ENCODE measurements at regions not wholly inside any gene's neighbourhood (a gene's known extent, or its start where the extent isn't known, plus 50 kb on each side); places are given as distances from the start of the nearest gene placed in this dataset.
"Not testable (repeated sequence)": the region's sequence is repeated elsewhere in the genome, so short reads cannot be mapped to it uniquely, and the experiment has no call there.

DNA sequence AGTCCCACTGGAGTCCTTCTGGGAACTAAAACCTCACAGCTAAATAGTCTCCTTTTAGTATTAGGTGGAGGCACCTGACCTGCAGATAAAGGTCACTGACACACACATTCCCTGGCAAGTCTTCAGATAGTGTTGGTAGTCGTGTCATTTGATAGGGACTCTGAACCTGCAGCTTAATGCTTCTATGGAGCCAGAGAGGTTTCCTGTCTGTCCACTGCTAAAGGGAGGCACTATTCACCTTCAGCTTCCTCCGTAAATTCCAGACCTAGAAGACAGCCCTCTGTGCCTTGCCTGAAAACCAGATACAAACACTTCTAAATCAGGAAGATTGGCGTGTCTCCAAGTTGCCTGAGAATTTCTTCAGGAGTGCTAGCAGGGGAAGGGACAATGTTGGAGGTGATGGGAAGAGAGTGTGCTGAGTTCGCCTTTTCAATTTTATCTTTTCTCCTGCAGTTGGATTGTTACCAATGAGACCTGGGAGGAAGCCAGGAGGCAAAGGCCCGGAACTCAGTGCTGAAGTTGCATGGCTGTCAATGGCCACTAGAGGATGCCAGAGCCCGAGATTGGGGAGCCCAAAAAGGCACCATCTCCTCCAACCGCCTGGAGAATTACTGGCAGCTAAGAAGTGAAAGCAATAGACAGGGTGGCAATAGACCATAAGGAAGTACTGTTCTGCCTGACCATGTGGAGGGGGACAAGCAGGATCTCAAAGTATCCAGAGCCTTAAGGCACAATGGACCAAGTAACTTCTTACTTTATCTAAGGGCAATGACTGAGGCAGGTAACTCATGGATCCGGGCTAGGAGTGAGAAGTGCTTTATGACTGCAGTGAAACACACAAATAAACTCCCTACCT is 81.6 kb upstream of the SCAF11 start:
- TF ChIP-seq JUND (IDR thresholded peaks at IDR 0.05; ENCODE audit: low read depth): no peak
- in situ Hi-C loops (cut with HindIII; ENCODE audit: low pct_unique_long_range_greater_than_20kb, low sequenced_read_pairs): no loop called here
- peak; percentile 40 to 92 for DNase-seq (ENCODE audit: low read depth in 1 of 2, low spot score in 1 of 2)

DNA sequence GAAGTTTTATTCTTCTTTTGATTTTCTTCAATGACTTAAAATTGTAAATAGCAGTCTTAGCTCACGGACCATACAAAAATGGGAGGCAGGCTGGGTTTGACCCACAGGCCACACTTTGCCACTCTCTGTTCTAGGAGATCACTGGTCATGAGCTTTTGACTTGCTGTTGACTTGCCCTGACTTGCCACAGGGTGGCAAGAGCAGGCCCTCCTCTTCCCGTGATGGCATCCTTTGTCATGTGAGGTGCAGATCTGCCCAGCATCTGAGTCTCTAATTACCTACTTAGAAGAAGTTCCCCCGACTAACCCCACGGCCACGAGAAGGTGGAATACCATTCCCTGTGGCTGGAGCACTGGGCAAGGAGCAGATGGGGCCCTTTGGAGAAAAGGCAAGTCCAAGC is 81.0 kb upstream of the SCAF11 start:
- in situ Hi-C loops (cut with HindIII; ENCODE audit: low pct_unique_long_range_greater_than_20kb, low sequenced_read_pairs): no loop called here
- no peak for TF ChIP-seq JUND (IDR thresholded peaks at IDR 0.05; ENCODE audit: low read depth)
- DNase-seq (ENCODE audit: low read depth in 1 of 2, low spot score in 1 of 2): peak in 1 of 2 experiments; percentile 58

DNA sequence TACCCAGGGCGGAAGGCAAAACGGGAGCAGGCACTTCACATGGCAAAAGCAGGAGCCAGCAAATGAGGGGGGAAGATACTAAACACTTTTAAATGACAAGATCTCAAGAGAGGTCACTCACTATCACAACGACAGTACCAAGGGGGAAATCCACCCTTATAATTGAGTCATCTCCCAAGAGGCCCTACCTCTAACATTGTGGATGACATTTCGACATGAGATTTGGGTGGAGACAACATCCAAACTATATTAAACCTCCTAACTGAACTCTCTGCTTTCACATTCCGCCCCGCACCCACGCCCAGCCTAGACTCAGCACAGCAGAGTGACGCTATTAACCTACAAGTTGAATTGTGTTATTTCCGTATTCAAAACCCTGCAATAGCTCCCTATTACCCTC is 76.7 kb upstream of the SCAF11 start:
- no peak for DNase-seq (ENCODE audit: low read depth in 1 of 2, low spot score in 1 of 2)
- in situ Hi-C loops (cut with HindIII; ENCODE audit: low pct_unique_long_range_greater_than_20kb, low sequenced_read_pairs): no loop called here
- TF ChIP-seq JUND (IDR thresholded peaks at IDR 0.05; ENCODE audit: low read depth): no peak

DNA sequence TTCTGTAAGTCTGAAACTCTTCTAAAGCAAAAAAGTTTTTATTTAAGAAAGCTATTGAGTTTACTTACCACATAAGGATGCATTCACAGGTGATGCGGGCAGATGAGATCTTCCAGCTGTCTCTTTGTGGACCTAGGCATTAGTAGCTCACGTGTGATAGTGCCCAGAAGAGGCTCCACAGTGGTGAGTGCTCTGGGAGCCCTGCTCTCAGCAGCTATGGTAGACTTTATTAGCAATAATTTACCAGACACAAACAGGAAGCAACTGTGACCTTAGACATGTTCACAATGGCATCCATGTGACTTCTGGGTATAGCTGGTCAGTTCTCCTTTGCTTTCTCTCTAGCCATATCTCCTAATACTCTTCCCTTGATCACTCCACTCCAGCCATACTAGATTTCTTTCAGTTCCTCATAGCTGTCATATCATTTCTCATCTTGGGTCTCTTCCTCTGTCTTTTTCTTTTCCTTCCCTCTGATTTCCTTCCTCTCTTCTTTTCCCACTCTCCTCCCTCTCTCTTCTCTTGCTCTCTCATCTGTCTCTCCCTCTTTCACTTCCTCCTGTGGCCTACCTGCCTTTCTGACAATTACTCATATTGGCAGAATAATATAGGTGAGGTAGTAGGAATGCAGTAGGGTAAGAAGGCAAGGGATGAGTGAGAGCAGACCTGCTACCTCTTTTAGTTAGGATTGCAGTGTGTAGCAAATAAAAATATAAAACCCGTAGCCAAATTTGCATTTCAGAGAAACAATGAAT is 75.2 kb upstream of the SCAF11 start:
- no peak for DNase-seq (ENCODE audit: low read depth in 1 of 2, low spot score in 1 of 2)
- no peak for TF ChIP-seq JUND (IDR thresholded peaks at IDR 0.05; ENCODE audit: low read depth)
- in situ Hi-C loops (cut with HindIII; ENCODE audit: low pct_unique_long_range_greater_than_20kb, low sequenced_read_pairs): no loop called here

DNA sequence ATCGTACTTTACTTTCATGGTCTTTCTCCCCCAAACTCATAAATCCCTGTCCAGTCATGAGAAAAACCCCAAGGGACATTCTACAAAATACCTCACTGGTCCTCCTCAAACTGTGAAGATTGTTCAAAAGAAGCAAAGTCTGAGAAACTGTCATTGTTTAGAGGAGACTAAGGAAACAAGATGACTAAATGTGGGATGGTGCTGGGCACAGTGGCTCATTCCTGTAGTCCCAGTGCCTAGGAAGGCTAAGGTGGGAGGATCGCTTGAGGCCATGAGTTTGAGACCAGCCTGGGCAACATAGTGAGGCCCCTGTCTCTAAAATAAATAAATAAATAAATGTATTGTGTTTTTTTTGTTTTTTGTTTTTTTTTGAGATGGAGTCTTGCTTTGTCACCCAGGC is 74.2 kb upstream of the SCAF11 start:
- TF ChIP-seq JUND (IDR thresholded peaks at IDR 0.05; ENCODE audit: low read depth): no peak
- in situ Hi-C loops (cut with HindIII; ENCODE audit: low pct_unique_long_range_greater_than_20kb, low sequenced_read_pairs): no loop called here

DNA sequence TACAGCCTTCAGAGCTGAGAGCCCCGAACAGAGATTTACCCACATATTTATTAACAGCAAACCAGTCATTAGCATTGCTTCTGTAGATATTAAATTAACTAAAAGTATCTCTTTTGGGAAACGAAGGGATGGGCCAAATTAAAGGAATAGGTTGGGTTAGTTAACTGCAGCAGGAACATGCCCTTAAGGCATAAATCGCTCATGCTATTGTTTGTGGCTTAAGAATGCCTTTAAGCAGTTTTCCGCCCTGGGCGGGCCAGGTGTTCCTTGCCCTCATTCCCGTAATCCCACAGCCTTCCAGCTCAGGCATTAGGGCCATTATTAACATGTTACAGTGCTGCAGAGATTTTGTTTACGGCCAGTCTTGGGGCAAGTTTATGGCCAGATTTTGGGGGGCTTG is 68.3 kb upstream of the SCAF11 start:
- in situ Hi-C loops (cut with HindIII; ENCODE audit: low pct_unique_long_range_greater_than_20kb, low sequenced_read_pairs); DNase-seq (ENCODE audit: low read depth in 1 of 2, low spot score in 1 of 2): not testable (repeated sequence)

More for the DNA sequence above, 74.2 kb upstream of the SCAF11 start:
- DNase-seq (ENCODE audit: low read depth in 1 of 2, low spot score in 1 of 2): no peak

DNA sequence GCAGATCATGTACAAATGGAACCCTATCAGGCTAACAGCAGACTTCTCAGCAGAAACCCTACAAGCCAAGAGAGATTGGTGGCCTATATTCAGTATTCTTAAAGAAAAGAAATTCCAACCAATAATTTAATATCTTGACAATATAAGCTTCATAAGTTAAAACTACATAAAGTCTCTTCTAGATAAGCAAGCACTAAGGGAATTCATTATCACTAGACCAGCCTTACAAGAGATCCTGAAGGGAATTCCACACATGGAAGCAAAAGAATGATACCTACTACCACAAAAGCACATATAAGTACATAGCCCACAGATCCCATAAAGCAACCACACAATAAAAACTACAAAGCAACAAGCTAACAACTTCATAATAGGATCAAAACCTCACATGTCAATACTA is 60.4 kb upstream of the SCAF11 start:
- no peak for TF ChIP-seq JUND (IDR thresholded peaks at IDR 0.05; ENCODE audit: low read depth)
- in situ Hi-C loops (cut with HindIII; ENCODE audit: low pct_unique_long_range_greater_than_20kb, low sequenced_read_pairs): no loop called here
- no peak for DNase-seq (ENCODE audit: low read depth in 1 of 2, low spot score in 1 of 2)

DNA sequence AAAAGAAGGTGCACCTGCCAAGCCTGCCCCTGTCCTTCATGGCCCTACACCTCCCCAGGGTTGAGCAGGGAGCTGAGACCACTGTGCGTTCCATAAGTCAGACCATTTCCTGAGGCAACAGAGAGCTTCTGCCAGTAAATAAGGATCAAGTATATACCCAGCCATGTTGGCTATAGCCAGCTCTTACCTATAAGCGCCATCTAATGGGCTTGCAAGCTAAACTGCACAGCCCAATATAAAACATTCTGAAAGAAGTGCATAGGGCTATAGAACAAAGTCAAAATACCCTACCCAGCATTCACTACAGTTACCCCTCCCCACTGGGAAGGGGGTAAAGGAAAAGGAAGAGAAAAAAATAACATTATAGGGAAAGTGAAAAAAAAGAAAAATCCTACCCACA is 59.3 kb upstream of the SCAF11 start:
- TF ChIP-seq JUND (IDR thresholded peaks at IDR 0.05; ENCODE audit: low read depth): no peak
- in situ Hi-C loops (cut with HindIII; ENCODE audit: low pct_unique_long_range_greater_than_20kb, low sequenced_read_pairs): no loop called here
- peak in 1 of 2 experiments; percentile 35 for DNase-seq (ENCODE audit: low read depth in 1 of 2, low spot score in 1 of 2)

DNA sequence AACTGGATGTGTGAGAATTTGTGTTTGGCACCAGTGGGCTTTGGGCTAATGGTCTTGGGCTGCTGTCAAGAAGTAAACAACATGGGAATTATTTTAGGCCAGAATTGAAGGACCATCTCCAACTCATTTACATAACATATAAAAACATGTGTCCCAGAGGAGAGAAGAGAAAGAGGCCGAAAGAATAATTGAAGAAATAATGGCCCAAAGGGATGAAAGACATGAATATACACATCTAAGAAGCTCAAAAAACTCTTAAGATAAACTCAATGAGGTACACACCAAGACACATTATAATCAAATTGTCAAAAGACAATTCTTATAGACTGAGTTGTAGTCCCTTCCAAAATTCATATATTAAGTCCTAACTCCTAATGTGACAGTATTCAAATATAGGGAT is 56.1 kb upstream of the SCAF11 start:
- TF ChIP-seq JUND (IDR thresholded peaks at IDR 0.05; ENCODE audit: low read depth): no peak
- no peak for DNase-seq (ENCODE audit: low read depth in 1 of 2, low spot score in 1 of 2)
- in situ Hi-C loops (cut with HindIII; ENCODE audit: low pct_unique_long_range_greater_than_20kb, low sequenced_read_pairs): no loop called here

DNA sequence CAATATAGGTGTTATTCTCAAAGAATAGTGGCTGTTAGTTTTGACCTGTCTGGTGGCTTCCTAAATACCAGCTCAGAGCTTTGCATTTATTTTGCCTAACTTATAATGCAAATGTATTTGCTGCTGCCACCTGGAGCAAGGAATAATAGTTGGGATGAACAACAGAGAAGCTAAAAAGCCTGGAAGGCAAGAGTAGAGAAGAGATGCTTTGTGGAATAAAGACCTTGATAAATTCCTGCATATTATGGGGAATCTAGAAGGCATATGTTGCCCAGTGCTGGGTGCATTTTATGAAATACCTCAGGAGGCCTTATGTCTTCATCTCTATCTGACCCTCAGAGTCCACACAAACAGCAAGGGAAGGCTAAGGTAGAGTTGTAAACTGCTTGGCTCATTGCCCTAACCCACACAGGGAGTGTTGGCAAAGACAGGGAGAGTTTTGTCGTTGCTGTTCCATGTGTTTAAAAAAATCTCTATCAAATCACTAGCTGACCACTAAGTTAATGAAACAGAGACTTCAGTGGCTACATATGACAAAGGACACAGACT is 53.7 kb upstream of the SCAF11 start:
- in situ Hi-C loops (cut with HindIII; ENCODE audit: low pct_unique_long_range_greater_than_20kb, low sequenced_read_pairs): no loop called here
- no peak for TF ChIP-seq JUND (IDR thresholded peaks at IDR 0.05; ENCODE audit: low read depth)
- DNase-seq (ENCODE audit: low read depth in 1 of 2, low spot score in 1 of 2): no peak
